HG02870 (cell line): ENCODE measurements at regions not wholly inside any gene's neighbourhood (a gene's known extent, or its start where the extent isn't known, plus 50 kb on each side); places are given as distances from the start of the nearest gene placed in this dataset.

ENCODE experiments used
- ATAC-seq: cut with Tn5 transposase; IDR thresholded peaks from one replicate; pipeline ENCODE4 v1.9.1; 2021; ENCODE audit warnings: mild to moderate bottlenecking, moderate library complexity; ENCODE audit not compliant: unreplicated experiment

GRCh38 chr13:50437252-50437651 is 406.2 kb downstream of the DLEU7 start:
- no peak for ATAC-seq

- no peak for ATAC-seq
Measured at GRCh38 chr13:50438351-50438750, 405.1 kb downstream of the DLEU7 start.

DNA sequence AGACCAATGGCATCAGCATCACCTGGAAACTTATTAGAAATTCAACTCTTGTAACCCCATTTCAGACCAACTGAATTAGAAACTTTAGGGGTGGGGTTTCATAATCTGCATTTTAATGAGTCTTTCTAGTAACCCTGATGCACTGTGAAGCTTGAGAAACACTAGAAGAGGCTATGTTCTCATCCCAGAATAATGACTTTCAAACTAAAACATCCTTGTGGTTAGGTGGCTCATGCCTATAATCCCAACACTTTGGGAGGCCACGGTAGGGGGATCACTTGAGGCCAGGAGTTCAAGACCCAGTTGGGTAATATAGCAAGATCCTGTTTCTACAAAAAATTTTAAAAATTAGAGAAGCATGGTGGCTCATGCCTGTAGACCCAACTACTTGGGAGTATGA is 402.4 kb downstream of the DLEU7 start:
- ATAC-seq: no peak

- no peak for ATAC-seq
Measured at GRCh38 chr13:50444726-50445125, 398.8 kb downstream of the DLEU7 start.

- no peak for ATAC-seq
Measured at GRCh38 chr13:50446611-50447010, 396.9 kb downstream of the DLEU7 start.

- no peak for ATAC-seq
Measured at GRCh38 chr13:50448535-50448998, 394.9 kb downstream of the DLEU7 start.

DNA sequence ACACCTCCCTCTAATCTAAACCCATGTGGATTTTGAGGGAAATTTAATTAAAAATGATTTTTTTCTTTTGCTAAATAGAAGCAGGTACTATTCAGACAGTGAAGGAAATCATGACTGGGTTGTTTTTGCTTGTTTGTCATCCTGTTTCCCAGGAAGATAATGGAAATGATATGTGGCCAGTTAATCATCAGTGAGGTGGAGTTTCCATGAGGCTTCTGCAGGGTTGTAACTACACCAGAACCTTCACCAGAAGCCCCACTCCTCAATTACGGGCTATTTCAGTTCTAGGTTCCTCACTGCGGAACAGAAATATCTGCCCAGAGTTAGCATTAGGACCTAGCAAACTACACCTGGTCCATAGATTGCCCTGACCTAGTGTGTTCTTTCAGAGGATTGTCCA is 394.0 kb downstream of the DLEU7 start:
- ATAC-seq: no peak

DNA sequence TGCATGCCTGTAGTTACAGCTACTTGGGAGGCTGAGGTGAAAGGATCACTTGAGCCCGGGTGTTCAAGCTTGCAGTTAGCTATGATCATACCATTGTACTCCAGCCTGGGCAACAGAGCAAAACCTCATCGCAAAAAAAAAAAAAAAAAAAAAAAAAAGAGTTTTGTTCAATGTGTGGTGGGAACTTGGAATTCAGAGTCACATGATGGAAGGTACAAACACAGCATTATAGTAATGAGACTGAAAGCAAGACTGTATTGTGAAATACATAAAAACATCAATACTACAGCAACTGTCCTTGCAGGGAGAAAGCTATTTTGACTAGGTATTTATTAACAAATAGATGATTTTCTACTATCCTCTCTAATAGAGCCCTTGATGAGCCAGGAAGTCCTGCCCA is 393.2 kb downstream of the DLEU7 start:
- ATAC-seq: no peak

DNA sequence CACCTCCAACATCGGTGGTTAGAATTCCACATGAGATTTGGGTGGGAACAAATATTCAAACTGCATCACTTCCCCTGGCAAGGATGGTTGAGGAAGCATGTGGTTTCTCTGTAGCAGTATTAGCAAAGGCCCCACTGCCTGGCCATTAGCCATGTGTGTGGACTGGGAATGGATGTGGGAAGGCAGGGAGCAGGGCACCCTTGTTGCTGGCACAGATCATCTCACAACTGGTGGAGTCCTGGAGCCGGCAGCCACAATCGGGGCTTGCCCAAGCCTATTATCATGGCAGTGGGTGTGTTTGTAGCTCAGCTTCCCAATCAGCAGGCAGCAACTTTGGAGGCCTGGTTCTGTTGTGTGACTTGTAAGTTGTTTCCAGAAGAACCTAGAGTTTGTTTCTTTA is 391.9 kb downstream of the DLEU7 start:
- ATAC-seq: no peak

DNA sequence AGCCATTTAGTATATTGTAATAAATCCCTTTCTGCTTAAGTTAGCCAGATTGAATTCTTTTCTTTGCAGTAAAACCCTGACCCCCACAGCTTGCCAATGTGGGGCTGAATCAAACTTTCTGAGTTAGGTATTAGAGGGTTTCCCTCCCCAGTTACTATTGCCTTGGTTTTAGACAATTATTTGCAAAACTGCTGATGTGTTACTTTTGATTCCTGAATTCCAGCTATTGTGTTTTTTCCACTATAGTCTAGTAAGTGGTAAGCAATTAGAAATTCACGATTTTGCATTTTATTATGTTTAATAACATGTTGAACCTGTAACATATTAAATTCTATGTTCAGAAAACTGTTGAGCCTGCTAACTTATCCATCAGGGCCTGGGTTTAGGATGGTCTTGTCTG is 391.5 kb downstream of the DLEU7 start:
- no peak for ATAC-seq

DNA sequence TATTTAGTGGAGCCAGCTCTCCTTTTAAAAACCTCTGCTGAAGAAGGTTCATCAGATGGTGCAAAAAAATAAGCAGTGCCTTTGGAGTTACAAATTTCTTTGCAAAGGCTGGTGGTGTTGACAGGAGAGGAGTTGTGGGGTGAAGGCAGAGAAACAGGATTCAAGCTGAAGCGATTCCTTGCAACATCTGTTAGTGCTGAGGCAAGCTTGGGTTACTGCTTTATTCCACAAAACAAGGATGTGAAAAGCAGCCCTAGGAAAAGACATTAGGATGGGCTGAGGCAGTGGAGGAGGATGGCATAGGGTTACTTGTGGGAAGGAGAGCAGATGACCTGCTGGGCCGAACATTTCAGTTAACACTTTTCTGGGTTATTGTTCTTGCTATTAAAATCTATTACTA is 390.7 kb downstream of the DLEU7 start:
- ATAC-seq: no peak

- no peak for ATAC-seq
Measured at GRCh38 chr13:50453188-50453587, 390.3 kb downstream of the DLEU7 start.

GRCh38 chr13:50456111-50456510 is 387.4 kb downstream of the DLEU7 start:
- no peak for ATAC-seq

DNA sequence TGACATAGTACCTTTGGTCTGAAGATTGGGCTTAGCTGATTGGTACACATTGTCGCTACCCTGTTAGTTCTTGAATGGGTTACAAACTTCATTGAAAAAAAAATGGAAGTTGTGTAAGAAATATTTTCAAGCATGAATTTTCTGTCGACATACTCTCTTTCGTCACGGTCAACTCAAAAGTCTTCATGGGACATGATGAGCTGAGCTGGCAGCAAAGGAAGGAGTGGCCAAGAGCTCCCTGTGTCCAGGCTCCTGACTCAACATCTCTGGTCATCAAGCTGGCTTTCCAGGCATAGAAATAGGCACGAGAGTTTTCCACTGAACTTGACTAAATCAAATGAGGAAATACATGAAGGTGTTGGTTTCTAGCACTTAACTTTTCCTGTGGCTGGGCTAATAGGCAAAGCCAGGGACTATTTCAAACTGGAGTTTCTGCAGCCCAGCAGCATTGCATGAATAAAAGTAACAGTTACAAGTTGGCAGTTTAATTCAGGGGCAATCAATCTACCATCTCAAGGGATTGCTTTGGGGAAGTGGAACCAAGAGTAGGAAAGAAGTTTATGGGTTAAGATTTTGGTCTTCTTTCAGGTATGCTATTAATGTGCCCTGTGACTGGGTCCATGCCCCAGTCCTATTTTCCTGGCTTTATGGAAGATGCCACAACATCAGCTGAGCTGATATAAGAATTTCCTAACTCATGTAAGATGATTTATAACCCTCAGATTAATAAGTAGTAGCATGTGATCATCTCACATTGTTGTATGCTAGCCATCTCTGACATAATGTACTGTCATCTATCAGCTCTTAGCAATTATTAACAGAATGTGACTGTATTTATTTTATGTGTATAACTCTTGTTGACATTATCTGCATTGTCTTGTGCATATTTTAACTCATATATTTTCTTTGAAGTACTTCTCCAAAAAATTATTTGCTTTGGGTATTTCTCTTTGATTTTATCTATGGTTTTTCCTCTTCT is 385.8 kb downstream of the DLEU7 start:
- ATAC-seq: no peak

- ATAC-seq: no peak
Measured at GRCh38 chr13:50459046-50459445, 384.4 kb downstream of the DLEU7 start.

- ATAC-seq: no peak
Measured at GRCh38 chr13:50459658-50460057, 383.8 kb downstream of the DLEU7 start.

- no peak for ATAC-seq
Measured at GRCh38 chr13:50460358-50460757, 383.1 kb downstream of the DLEU7 start.

- no peak for ATAC-seq
Measured at GRCh38 chr13:50461189-50461588, 382.3 kb downstream of the DLEU7 start.

- no peak for ATAC-seq
Measured at GRCh38 chr13:50463719-50464118, 379.8 kb downstream of the DLEU7 start.

GRCh38 chr13:50464349-50465251 is 378.9 kb downstream of the DLEU7 start:
- no peak for ATAC-seq

DNA sequence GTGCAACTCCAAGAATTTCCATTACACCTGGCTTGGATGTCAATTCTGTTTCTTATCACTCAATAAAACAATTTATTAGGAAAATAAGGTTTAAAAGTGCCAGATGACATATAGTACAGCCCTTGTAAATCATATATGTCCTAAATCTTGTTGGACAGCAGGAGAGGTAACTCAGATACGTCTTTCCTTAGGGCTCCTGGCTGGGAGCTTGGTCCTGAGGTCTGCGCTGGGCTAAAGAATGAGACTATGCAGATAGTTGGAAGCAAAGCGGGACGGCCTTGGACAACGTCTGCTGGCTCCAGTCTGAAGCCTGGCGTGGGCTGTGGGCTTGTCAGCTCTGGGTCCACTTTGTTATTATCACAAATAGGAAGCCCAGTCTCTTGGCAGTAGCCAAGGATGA is 377.0 kb downstream of the DLEU7 start:
- ATAC-seq: no peak
